Activated naive CD4-positive, alpha-beta T cell treated with anti-CD3 and anti-CD28 coated beads, Interleukin-2, amount 10 ng/mL, durations not matched to agents 7 days and 5 days (primary cell): ENCODE measurements at regions not wholly inside any gene's neighbourhood (a gene's known extent, or its start where the extent isn't known, plus 50 kb on each side); places are given as distances from the start of the nearest gene placed in this dataset.
A peak's percentile ranks its signal among the peaks of the same experiment; 100 is the strongest.

Experiments used
- CTCF ChIA-PET: fragments of 350-600 bp; sonication (Branson Sonifier 250); formaldehyde crosslinking; loops from one replicate; lab custom pipeline; 2021; ENCODE audit warnings: antibody characterized with exemption; lab: Charles Lee
- DNase-seq: peaks from one replicate; pipeline ENCODE4 v3.0.0-alpha.2; 2020
- H3K27ac Mint-ChIP-seq: one replicate; pipeline ENCODE4 v1.8.0; 2021; ENCODE audit warnings: mild to moderate bottlenecking, moderate library complexity, mixed read lengths
- H3K27me3 Mint-ChIP-seq: one replicate; pipeline ENCODE4 v1.8.0; 2021; ENCODE audit warnings: mild to moderate bottlenecking, mixed read lengths
- H3K36me3 Mint-ChIP-seq: one replicate; pipeline ENCODE4 v1.8.0; 2021; ENCODE audit warnings: mixed read lengths
- H3K4me1 Mint-ChIP-seq: one replicate; pipeline ENCODE4 v1.8.0; 2021; ENCODE audit warnings: mixed read lengths
- H3K4me3 Mint-ChIP-seq: one replicate; pipeline ENCODE4 v1.8.0; 2021; ENCODE audit warnings: mild to moderate bottlenecking, moderate library complexity, mixed read lengths
- H3K9me3 Mint-ChIP-seq: one replicate; pipeline ENCODE4 v1.8.0; 2021; ENCODE audit warnings: mixed read lengths

- H3K27me3 Mint-ChIP-seq: peaks cover 12% of the 10 kb centered on the region
- no peak overlapping the region for H3K4me3 Mint-ChIP-seq
- CTCF ChIA-PET: no interaction called here
- no peaks in the 10 kb centered on the region for H3K36me3 Mint-ChIP-seq
- H3K27ac Mint-ChIP-seq: no peak overlapping the region
- H3K4me1 Mint-ChIP-seq: no peaks in the 10 kb centered on the region
- no peak for DNase-seq
- H3K9me3 Mint-ChIP-seq: no peaks in the 10 kb centered on the region
Measured at GRCh38 chr2:239583171-239583878, 182.5 kb upstream of the HDAC4 start.

GRCh38 chr2:239582476-239582875, 181.7 kb upstream of the HDAC4 start:
- no peak overlapping the region for H3K4me3 Mint-ChIP-seq
- CTCF ChIA-PET: no interaction called here
- H3K27me3 Mint-ChIP-seq: peaks cover 12% of the 10 kb centered on the region
- H3K4me1 Mint-ChIP-seq: no peaks in the 10 kb centered on the region
- no peaks in the 10 kb centered on the region for H3K36me3 Mint-ChIP-seq
- no peak for DNase-seq
- no peaks in the 10 kb centered on the region for H3K9me3 Mint-ChIP-seq
- no peak overlapping the region for H3K27ac Mint-ChIP-seq

- no peak overlapping the region for H3K27ac Mint-ChIP-seq
- CTCF ChIA-PET: no interaction called here
- H3K4me3 Mint-ChIP-seq: no peak overlapping the region
Measured at GRCh38 chr2:239581352-239581901, 180.6 kb upstream of the HDAC4 start.

GRCh38 chr2:239580199-239580527, 179.3 kb upstream of the HDAC4 start:
- no peaks in the 10 kb centered on the region for H3K4me1 Mint-ChIP-seq
- CTCF ChIA-PET: no interaction called here
- no peak for DNase-seq
- H3K27me3 Mint-ChIP-seq: peaks cover 3% of the 10 kb centered on the region
- no peaks in the 10 kb centered on the region for H3K36me3 Mint-ChIP-seq
- no peak overlapping the region for H3K4me3 Mint-ChIP-seq
- no peaks in the 10 kb centered on the region for H3K9me3 Mint-ChIP-seq
- no peak overlapping the region for H3K27ac Mint-ChIP-seq

More at GRCh38 chr2:239581352-239581901, 180.6 kb upstream of the HDAC4 start:
- Mint-ChIP-seq H3K4me1 (no peaks in the 10 kb centered on the region), H3K9me3 (no peaks in the 10 kb centered on the region), H3K27me3 (peaks cover 3% of the 10 kb centered on the region), H3K36me3 (no peaks in the 10 kb centered on the region)
- DNase-seq: peak; percentile 7

- H3K4me1 Mint-ChIP-seq: no peaks in the 10 kb centered on the region
- CTCF ChIA-PET: no interaction called here
- DNase-seq: peak; percentile 5
- H3K27me3 Mint-ChIP-seq: peaks cover 4% of the 10 kb centered on the region
- H3K27ac Mint-ChIP-seq: no peak overlapping the region
- no peak overlapping the region for H3K4me3 Mint-ChIP-seq
- no peaks in the 10 kb centered on the region for H3K36me3 Mint-ChIP-seq
- H3K9me3 Mint-ChIP-seq: no peaks in the 10 kb centered on the region
Measured at GRCh38 chr2:239579524-239580198, 178.8 kb upstream of the HDAC4 start.

GRCh38 chr2:239579081-239579480, 178.3 kb upstream of the HDAC4 start:
- peaks cover 8% of the 10 kb centered on the region for H3K27me3 Mint-ChIP-seq
- no peaks in the 10 kb centered on the region for H3K9me3 Mint-ChIP-seq
- no peaks in the 10 kb centered on the region for H3K4me1 Mint-ChIP-seq
- no peak overlapping the region for H3K27ac Mint-ChIP-seq
- no peak overlapping the region for H3K4me3 Mint-ChIP-seq
- no peak for DNase-seq
- no peaks in the 10 kb centered on the region for H3K36me3 Mint-ChIP-seq
- CTCF ChIA-PET: no interaction called here

- CTCF ChIA-PET: no interaction called here
- Mint-ChIP-seq H3K27me3 (peaks cover 8% of the 10 kb centered on the region), H3K4me1 (no peaks in the 10 kb centered on the region), H3K36me3 (no peaks in the 10 kb centered on the region), H3K9me3 (no peaks in the 10 kb centered on the region), H3K4me3 (no peak overlapping the region), H3K27ac (no peak overlapping the region)
- DNase-seq: no peak
Measured at GRCh38 chr2:239578381-239578780, 177.6 kb upstream of the HDAC4 start.

GRCh38 chr2:239577935-239578334, 177.1 kb upstream of the HDAC4 start:
- H3K27ac Mint-ChIP-seq: no peak overlapping the region
- CTCF ChIA-PET: no interaction called here
- peaks cover 5% of the 10 kb centered on the region for H3K27me3 Mint-ChIP-seq
- DNase-seq: no peak
- H3K4me3 Mint-ChIP-seq: no peak overlapping the region
- H3K36me3 Mint-ChIP-seq: no peaks in the 10 kb centered on the region
- no peaks in the 10 kb centered on the region for H3K9me3 Mint-ChIP-seq
- H3K4me1 Mint-ChIP-seq: no peaks in the 10 kb centered on the region

GRCh38 chr2:239576784-239577685, 176.2 kb upstream of the HDAC4 start:
- Mint-ChIP-seq H3K27ac (no peak overlapping the region), H3K9me3 (no peaks in the 10 kb centered on the region), H3K4me1 (no peaks in the 10 kb centered on the region), H3K27me3 (peaks cover 9% of the 10 kb centered on the region), H3K36me3 (no peaks in the 10 kb centered on the region), H3K4me3 (no peak overlapping the region)
- CTCF ChIA-PET: no interaction called here
- no peak for DNase-seq

GRCh38 chr2:239575931-239576445, 175.2 kb upstream of the HDAC4 start:
- DNase-seq: no peak
- no peaks in the 10 kb centered on the region for H3K4me1 Mint-ChIP-seq
- CTCF ChIA-PET: no interaction called here
- no peak overlapping the region for H3K27ac Mint-ChIP-seq
- H3K36me3 Mint-ChIP-seq: no peaks in the 10 kb centered on the region
- peaks cover 9% of the 10 kb centered on the region for H3K27me3 Mint-ChIP-seq
- H3K4me3 Mint-ChIP-seq: no peak overlapping the region
- H3K9me3 Mint-ChIP-seq: no peaks in the 10 kb centered on the region

- Mint-ChIP-seq H3K4me3 (no peak overlapping the region), H3K27ac (no peak overlapping the region), H3K4me1 (no peaks in the 10 kb centered on the region), H3K27me3 (peaks cover 14% of the 10 kb centered on the region), H3K36me3 (no peaks in the 10 kb centered on the region), H3K9me3 (no peaks in the 10 kb centered on the region)
- no peak for DNase-seq
- CTCF ChIA-PET: no interaction called here
Measured at GRCh38 chr2:239574434-239575156, 173.8 kb upstream of the HDAC4 start.

- CTCF ChIA-PET: no interaction called here
- Mint-ChIP-seq H3K4me1 (no peaks in the 10 kb centered on the region), H3K4me3 (no peak overlapping the region)
Measured at GRCh38 chr2:239574054-239574433, 173.2 kb upstream of the HDAC4 start.

GRCh38 chr2:239570971-239571520, 170.2 kb upstream of the HDAC4 start:
- CTCF ChIA-PET: no interaction called here
- no peaks in the 10 kb centered on the region for H3K36me3 Mint-ChIP-seq
- H3K27ac Mint-ChIP-seq: no peak overlapping the region
- peaks cover 14% of the 10 kb centered on the region for H3K27me3 Mint-ChIP-seq
- no peaks in the 10 kb centered on the region for H3K4me1 Mint-ChIP-seq
- no peak overlapping the region for H3K4me3 Mint-ChIP-seq
- no peak for DNase-seq
- no peaks in the 10 kb centered on the region for H3K9me3 Mint-ChIP-seq

More at GRCh38 chr2:239574054-239574433, 173.2 kb upstream of the HDAC4 start:
- Mint-ChIP-seq H3K36me3 (no peaks in the 10 kb centered on the region), H3K27me3 (peaks cover 14% of the 10 kb centered on the region), H3K9me3 (no peaks in the 10 kb centered on the region), H3K27ac (no peak overlapping the region)
- DNase-seq: no peak
